ENCODE measurements at regions not wholly inside any gene's neighbourhood (a gene's known extent, or its start where the extent isn't known, plus 50 kb on each side); places are given as distances from the start of the nearest gene placed in this dataset.

- DNase-seq = no peak
These were observed 928.1 kb downstream of the CCSER2 start for GRCh38 chr10:85256481-85256880.

- no peak for DNase-seq
These were observed 931.5 kb downstream of the CCSER2 start for GRCh38 chr10:85259908-85260307.

GRCh38 chr10:85262992-85263391 lies 934.6 kb downstream of the CCSER2 start:
- no peak for DNase-seq

- no peak for DNase-seq
These were observed 936.7 kb downstream of the CCSER2 start for GRCh38 chr10:85265121-85265520.

- DNase-seq = no peak
These were observed 938.4 kb downstream of the CCSER2 start for GRCh38 chr10:85266808-85267207.

- peak; percentile 6 for DNase-seq
These were observed 951.6 kb downstream of the CCSER2 start for GRCh38 chr10:85280014-85280413.

- DNase-seq = no peak
These were observed 956.7 kb downstream of the CCSER2 start for GRCh38 chr10:85284778-85285770.

GRCh38 chr10:85293483-85293882 lies 965.1 kb downstream of the CCSER2 start:
- no peak for DNase-seq

- DNase-seq = no peak
These were observed 983.4 kb downstream of the CCSER2 start for GRCh38 chr10:85311613-85312337.

GRCh38 chr10:85315657-85316056 lies 987.3 kb downstream of the CCSER2 start:
- no peak for DNase-seq

- DNase-seq = no peak
These were observed 987.9 kb downstream of the CCSER2 start for GRCh38 chr10:85316276-85316675.

GRCh38 chr10:85317827-85318226 lies 989.4 kb downstream of the CCSER2 start:
- DNase-seq = no peak

GRCh38 chr10:85318809-85319807 lies 990.7 kb downstream of the CCSER2 start:
- DNase-seq = peak; percentile 36

GRCh38 chr10:85319826-85320225 lies 991.4 kb downstream of the CCSER2 start:
- DNase-seq = no peak

- DNase-seq = no peak
These were observed 1005.2 kb downstream of the CCSER2 start for GRCh38 chr10:85333594-85333993.

GRCh38 chr10:85362401-85362800 lies 1004.2 kb downstream of the GRID1 start:
- DNase-seq = no peak

GRCh38 chr10:85377029-85377806 lies 989.4 kb downstream of the GRID1 start:
- DNase-seq = no peak

- DNase-seq = no peak
These were observed 987.3 kb downstream of the GRID1 start for GRCh38 chr10:85379338-85379737.

GRCh38 chr10:85400981-85401695 lies 965.5 kb downstream of the GRID1 start:
- no peak for DNase-seq

GRCh38 chr10:85402541-85402940 lies 964.1 kb downstream of the GRID1 start:
- no peak for DNase-seq

GRCh38 chr10:85407088-85407487 lies 959.5 kb downstream of the GRID1 start:
- no peak for DNase-seq

All from NCI-H774 (cell line).